OCI-LY7 (cell line): ENCODE measurements at regions not wholly inside any gene's neighbourhood (a gene's known extent, or its start where the extent isn't known, plus 50 kb on each side); places are given as distances from the start of the nearest gene placed in this dataset.

ENCODE experiments used
- BruUV-seq: library from RNA; stranded (reverse); fragments of 400-500 nt; replicated peaks from 2 replicates; lab custom pipeline; 2021; lab: Mats Ljungman, UMichigan
- CTCF ChIA-PET: fragments of 300-600 bp; sonication (Branson Sonifier 250); formaldehyde crosslinking; loops from one replicate; lab custom pipeline; 2022; ENCODE audit warnings: antibody characterized with exemption; ENCODE audit not compliant: unreplicated experiment; lab: Charles Lee
- POLR2A ChIA-PET: fragments of 300-600 bp; sonication (Branson Sonifier 250); formaldehyde crosslinking; loops from one replicate; lab custom pipeline; 2022; ENCODE audit warnings: antibody characterized with exemption; lab: Charles Lee
- DNase-seq: peaks from one replicate; pipeline ENCODE4 v3.0.0-alpha.2; 2015; ENCODE audit warnings: low spot score
- H2AFZ ChIP-seq: fragments of 200-600 bp; sonication (generic), shearing (Covaris generic); 2 replicates; pipeline ENCODE4 v1.6.1; 2014; ENCODE audit warnings: mild to moderate bottlenecking, antibody characterized with exemption, low read length, moderate library complexity
- H3K27ac ChIP-seq: fragments of 200-600 bp; sonication (generic); 2 replicates; pipeline ENCODE4 v1.5.1; 2014; ENCODE audit warnings: mixed run types, low read depth, mild to moderate bottlenecking, moderate library complexity, low read length, inconsistent platforms; ENCODE audit not compliant: poor library complexity, severe bottlenecking
- H3K36me3 ChIP-seq: fragments of 200-600 bp; sonication (generic); 2 replicates; pipeline ENCODE4 v1.6.1; 2014; ENCODE audit warnings: mild to moderate bottlenecking, antibody characterized with exemption, low read length, moderate library complexity, mixed read lengths; ENCODE audit not compliant: insufficient read depth
- H3K4me1 ChIP-seq: fragments of 200-600 bp; sonication (generic); 2 replicates; pipeline ENCODE4 v1.5.1; 2014; ENCODE audit warnings: mild to moderate bottlenecking, low read length; ENCODE audit not compliant: insufficient read depth, poor library complexity, severe bottlenecking
- H3K4me2 ChIP-seq: fragments of 200-600 bp; sonication (generic); 2 replicates; pipeline ENCODE4 v1.6.1; 2014; ENCODE audit warnings: mild to moderate bottlenecking, low read length
- H3K4me3 ChIP-seq: fragments of 200-600 bp; sonication (generic); 2 replicates; pipeline ENCODE4 v1.5.1; 2014; ENCODE audit warnings: mild to moderate bottlenecking, low read depth, low read length; ENCODE audit not compliant: poor library complexity, severe bottlenecking
- H3K79me2 ChIP-seq: fragments of 200-600 bp; sonication (generic); 2 replicates; pipeline ENCODE4 v1.6.1; 2016; ENCODE audit warnings: low read depth, mild to moderate bottlenecking, low read length, moderate library complexity, mixed read lengths; ENCODE audit not compliant: insufficient read depth
- H3K9me2 ChIP-seq: fragments of 200-600 bp; sonication (generic); 2 replicates; pipeline ENCODE4 v1.6.1; 2016; ENCODE audit warnings: mild to moderate bottlenecking, low read length, mixed read lengths; ENCODE audit not compliant: insufficient read depth
- H3K9me3 ChIP-seq: fragments of 200-600 bp; sonication (generic); 2 replicates; pipeline ENCODE4 v1.6.1; 2014; ENCODE audit warnings: mild to moderate bottlenecking, mixed run types, low read length, mixed read lengths
- H4K20me1 ChIP-seq: fragments of 200-600 bp; sonication (generic); 2 replicates; pipeline ENCODE4 v1.6.1; 2014; ENCODE audit warnings: mild to moderate bottlenecking, antibody characterized with exemption, low read length, moderate library complexity, mixed read lengths; ENCODE audit not compliant: insufficient read depth
- CTCF ChIP-seq: fragments of 200-600 bp; sonication (generic); conservative IDR thresholded peaks from 2 replicates; pipeline ENCODE4 v1.5.1; 2014; ENCODE audit warnings: mild to moderate bottlenecking, antibody characterized with exemption, low read length, moderate library complexity, mixed read lengths
- EZH2phosphoT487 ChIP-seq: fragments of 200-600 bp; sonication (generic); IDR thresholded peaks from 2 replicates; pipeline ENCODE4 v1.6.1; 2018; ENCODE audit warnings: low read depth, borderline replicate concordance, mild to moderate bottlenecking, mixed run types, antibody characterized with exemption, low read length, moderate library complexity, mixed read lengths
- intact Hi-C: fragments of 100-400 bp; cut with micrococcal nuclease; formaldehyde crosslinking; loops from one replicate; pipeline ENCODE4 v1.10.0; 2022; ENCODE audit not compliant: unreplicated experiment

- H3K27ac ChIP-seq, result no peak overlapping the region
- H3K9me3 ChIP-seq, result no peaks in the 10 kb centered on the region
- DNase-seq, result peak; percentile 43
- H3K9me2 ChIP-seq, result no peaks in the 10 kb centered on the region
- no peaks in the 10 kb centered on the region for H3K36me3 ChIP-seq
- POLR2A ChIA-PET, result no interaction called here
- H3K4me1 ChIP-seq, result no peaks in the 10 kb centered on the region
- no TSS peak for BruUV-seq
- no peak overlapping the region for H2AFZ ChIP-seq
- no peaks in the 10 kb centered on the region for H3K79me2 ChIP-seq
- no peak overlapping the region for H3K4me3 ChIP-seq
- H4K20me1 ChIP-seq, result no peaks in the 10 kb centered on the region
- peak; percentile 63 for TF ChIP-seq CTCF
- TF ChIP-seq EZH2phosphoT487, result no peak
- intact Hi-C loops, result loop anchor here (2.0 kb wide), 1 partner anchor 283 kb away; no protein-coding TSS in a partner anchor
- no peak overlapping the region for H3K4me2 ChIP-seq
- CTCF ChIA-PET, result no interaction called here
These were observed 1295.8 kb upstream of the TENM3 start for GRCh38 chr4:180947425-180947824.

- Histone ChIP-seq H3K4me3 (no peak overlapping the region), H3K27ac (no peak overlapping the region), H3K4me2 (no peak overlapping the region), H4K20me1 (no peaks in the 10 kb centered on the region), H3K79me2 (no peaks in the 10 kb centered on the region), H3K9me2 (no peaks in the 10 kb centered on the region), H3K4me1 (no peaks in the 10 kb centered on the region), H2AFZ (no peak overlapping the region), H3K9me3 (no peaks in the 10 kb centered on the region), H3K36me3 (no peaks in the 10 kb centered on the region)
- CTCF ChIA-PET, result no interaction called here
- POLR2A ChIA-PET, result no interaction called here
- no TSS peak for BruUV-seq
- DNase-seq, result no peak
- TF ChIP-seq EZH2phosphoT487, result no peak
- no peak for TF ChIP-seq CTCF
- intact Hi-C loops, result no loop called here
These were observed 1293.6 kb upstream of the TENM3 start for GRCh38 chr4:180949424-180950213.

- no TSS peak for BruUV-seq
- no peaks in the 10 kb centered on the region for H3K9me2 ChIP-seq
- no peak overlapping the region for H3K27ac ChIP-seq
- H3K9me3 ChIP-seq, result no peaks in the 10 kb centered on the region
- TF ChIP-seq EZH2phosphoT487 (no peak), CTCF (no peak)
- no peaks in the 10 kb centered on the region for H3K4me1 ChIP-seq
- H3K36me3 ChIP-seq, result no peaks in the 10 kb centered on the region
- H3K4me3 ChIP-seq, result no peak overlapping the region
- H2AFZ ChIP-seq, result no peak overlapping the region
- CTCF ChIA-PET, result no interaction called here
- H3K79me2 ChIP-seq, result no peaks in the 10 kb centered on the region
- POLR2A ChIA-PET, result no interaction called here
- DNase-seq, result no peak
- H3K4me2 ChIP-seq, result no peak overlapping the region
- intact Hi-C loops, result no loop called here
- H4K20me1 ChIP-seq, result no peaks in the 10 kb centered on the region
These were observed 1292.8 kb upstream of the TENM3 start for GRCh38 chr4:180950377-180950776.
